ENCODE measurements at regions not wholly inside any gene's neighbourhood (a gene's known extent, or its start where the extent isn't known, plus 50 kb on each side); places are given as distances from the start of the nearest gene placed in this dataset.

DNA sequence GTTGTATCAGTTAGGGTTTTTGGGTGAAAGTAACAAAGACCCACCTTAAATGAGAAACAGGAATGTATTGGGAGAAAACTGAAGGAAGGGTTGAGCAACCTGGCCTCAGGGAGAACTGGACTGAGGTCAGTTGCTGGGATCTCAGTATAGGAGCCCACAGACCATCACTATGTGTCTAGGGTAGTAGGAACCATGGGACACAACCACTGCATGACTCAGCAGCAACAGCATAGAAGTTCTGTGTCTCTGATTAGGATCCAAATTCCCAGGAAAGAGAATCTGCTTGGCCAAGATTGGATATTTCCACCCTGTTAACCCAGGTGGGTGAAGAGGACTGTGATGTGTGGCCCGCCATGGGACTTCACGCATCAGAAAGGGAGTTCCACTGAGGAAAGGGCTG, 102.2 kb upstream of the RAB3GAP2 start:
- TF ChIP-seq CTCF (conservative IDR thresholded peaks at IDR 0.05), result no peak
- TF ChIP-seq EZH2 (IDR thresholded peaks at IDR 0.05; ENCODE audit: low read depth), result no peak

All from PC-9 (cell line).